Left lung (tissue), 4 donors: ENCODE measurements at regions not wholly inside any gene's neighbourhood (a gene's known extent, or its start where the extent isn't known, plus 50 kb on each side); places are given as distances from the start of the nearest gene placed in this dataset.

ENCODE experiments used
- ATAC-seq: fragments of 200-7000 bp; cut with Tn5 transposase; one replicate; pipeline ENCODE4 v1.9.1; 2020; ENCODE audit warnings: moderate library complexity
- DNase-seq, 4 donors: peaks; one replicate each; pipeline ENCODE4 v3.0.0-alpha.2; 2013 to 2020
- H3K27ac ChIP-seq, 2 donors: fragments of 200-600 bp; sonication (generic) in 1 of 2; one replicate each; pipeline versions ENCODE4 v1.5.0 to v1.8.0; 2020 to 2021
- H3K27me3 ChIP-seq, 2 donors: fragments of 200-600 bp; sonication (generic) in 1 of 2; one replicate each; pipeline versions ENCODE4 v1.5.0 to v1.8.0; 2020 to 2021
- H3K36me3 ChIP-seq, 2 donors: fragments of 200-600 bp; sonication (generic) in 1 of 2; one replicate each; pipeline versions ENCODE4 v1.5.0 to v1.8.0; 2020 to 2021
- H3K4me1 ChIP-seq, 2 donors: fragments of 200-600 bp; one replicate each; pipeline ENCODE4 v1.8.0; 2021
- H3K4me3 ChIP-seq, 2 donors: fragments of 200-600 bp; sonication (generic) in 1 of 2; one replicate each; pipeline versions ENCODE4 v1.5.0 to v1.8.0; 2020 to 2021; ENCODE audit warnings: mild to moderate bottlenecking in 1 of 2
- H3K9me3 ChIP-seq, 2 donors: fragments of 200-600 bp; sonication (generic) in 1 of 2; one replicate each; pipeline versions ENCODE4 v1.5.0 to v1.8.0; 2020 to 2021
- intact Hi-C, 2 donors: fragments of 100-400 bp; cut with DNase I; formaldehyde crosslinking; loops; one replicate each; pipeline versions ENCODE4 v1.11.2 to v1.14.2; 2022
- TF ChIP-seq, protein P1 (sequence below), 2 donors: fragments of 200-600 bp; sonication (generic) in 1 of 2; IDR thresholded peaks; one replicate each; pipeline versions ENCODE4 v1.5.0 to v1.8.0; 2021; ENCODE audit warnings: antibody characterized with exemption in 2 of 2
- donor health status: DM: no; HTN: yes; CAD: no.
- donor health status: DM: no; HTN: no; CAD: no.

DNA sequence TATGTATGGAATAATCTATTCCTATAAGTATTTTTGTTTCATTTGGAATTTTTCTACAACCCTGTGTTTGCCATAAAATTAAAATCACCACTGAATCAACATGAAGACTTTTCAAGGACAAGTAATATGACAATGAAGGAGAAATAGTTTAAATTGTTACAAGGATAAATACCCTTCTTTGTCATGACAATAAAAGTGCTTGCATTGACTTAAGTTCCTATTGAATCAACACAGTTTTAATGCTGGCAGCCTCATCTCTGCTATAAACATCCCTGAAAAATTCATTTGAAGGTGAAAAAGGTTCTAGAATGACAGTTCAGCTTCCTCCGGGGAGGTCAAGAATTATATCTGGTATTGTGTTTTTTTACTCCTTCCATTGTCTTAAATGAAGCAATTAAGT, 1105.1 kb upstream of the CDH9 start:
- no peaks in the 10 kb centered on the region for H3K4me1 ChIP-seq
- no peak overlapping the region for H3K4me3 ChIP-seq
- no peaks in the 10 kb centered on the region for H3K27me3 ChIP-seq
- TF ChIP-seq, protein P1, sequence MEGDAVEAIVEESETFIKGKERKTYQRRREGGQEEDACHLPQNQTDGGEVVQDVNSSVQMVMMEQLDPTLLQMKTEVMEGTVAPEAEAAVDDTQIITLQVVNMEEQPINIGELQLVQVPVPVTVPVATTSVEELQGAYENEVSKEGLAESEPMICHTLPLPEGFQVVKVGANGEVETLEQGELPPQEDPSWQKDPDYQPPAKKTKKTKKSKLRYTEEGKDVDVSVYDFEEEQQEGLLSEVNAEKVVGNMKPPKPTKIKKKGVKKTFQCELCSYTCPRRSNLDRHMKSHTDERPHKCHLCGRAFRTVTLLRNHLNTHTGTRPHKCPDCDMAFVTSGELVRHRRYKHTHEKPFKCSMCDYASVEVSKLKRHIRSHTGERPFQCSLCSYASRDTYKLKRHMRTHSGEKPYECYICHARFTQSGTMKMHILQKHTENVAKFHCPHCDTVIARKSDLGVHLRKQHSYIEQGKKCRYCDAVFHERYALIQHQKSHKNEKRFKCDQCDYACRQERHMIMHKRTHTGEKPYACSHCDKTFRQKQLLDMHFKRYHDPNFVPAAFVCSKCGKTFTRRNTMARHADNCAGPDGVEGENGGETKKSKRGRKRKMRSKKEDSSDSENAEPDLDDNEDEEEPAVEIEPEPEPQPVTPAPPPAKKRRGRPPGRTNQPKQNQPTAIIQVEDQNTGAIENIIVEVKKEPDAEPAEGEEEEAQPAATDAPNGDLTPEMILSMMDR (IDR thresholded peaks at IDR 0.05): no peak
- no peaks in the 10 kb centered on the region for H3K36me3 ChIP-seq
- no peak for DNase-seq
- H3K9me3 ChIP-seq: peaks cover 0 to 10% of the 10 kb centered on the region in 2 donors
- intact Hi-C loops: no loop called here
- no peak overlapping the region for H3K27ac ChIP-seq
- no peak for ATAC-seq

DNA sequence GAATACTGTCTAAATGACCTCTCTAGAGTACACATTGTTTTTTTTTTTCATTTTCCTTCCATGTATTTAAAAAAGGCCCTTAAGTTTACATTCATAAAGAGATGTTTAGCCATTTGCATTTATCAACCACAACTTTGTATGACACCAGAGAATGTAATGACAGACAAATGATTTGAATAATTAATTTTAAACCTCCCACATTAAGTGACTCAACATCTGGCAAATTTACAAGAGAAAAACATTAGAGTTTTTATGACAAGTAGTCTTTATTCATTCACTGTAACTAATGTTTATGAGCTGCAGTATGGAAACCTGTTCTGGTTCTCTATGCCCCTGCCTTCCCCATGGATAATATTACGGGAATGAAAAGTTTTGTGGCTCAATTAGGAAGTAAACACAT, 1093.8 kb upstream of the CDH9 start:
- TF ChIP-seq, protein P1 (IDR thresholded peaks at IDR 0.05): no peak
- H3K27me3 ChIP-seq: no peaks in the 10 kb centered on the region
- no peaks in the 10 kb centered on the region for H3K36me3 ChIP-seq
- H3K4me1 ChIP-seq: no peaks in the 10 kb centered on the region
- ATAC-seq (no peak), DNase-seq (no peak)
- H3K4me3 ChIP-seq: no peak overlapping the region
- no peak overlapping the region for H3K27ac ChIP-seq
- peaks cover 0 to 8% of the 10 kb centered on the region in 2 donors for H3K9me3 ChIP-seq
- intact Hi-C loops: no loop called here

DNA sequence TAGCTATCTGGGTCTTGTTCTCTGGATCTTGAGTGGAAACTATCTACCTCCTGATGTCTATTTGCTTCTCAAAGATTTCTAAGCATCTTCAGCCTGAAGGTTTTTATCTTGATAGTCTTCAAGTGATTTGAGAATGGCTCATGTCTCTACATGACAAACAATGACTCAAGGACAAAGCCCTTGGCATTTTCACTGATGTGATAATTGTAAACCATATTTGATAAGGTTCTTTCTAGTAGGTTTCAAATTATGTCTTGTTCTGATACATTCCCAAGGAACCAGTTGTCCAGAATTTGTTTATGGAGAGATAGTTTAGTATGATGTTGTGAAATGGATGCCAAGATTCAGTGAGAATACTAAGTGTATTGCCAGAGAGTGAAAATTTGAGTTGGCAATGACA, 1079.3 kb upstream of the CDH9 start:
- ATAC-seq (no peak), DNase-seq (no peak)
- peaks cover 0 to 14% of the 10 kb centered on the region in 2 donors for H3K9me3 ChIP-seq
- no peaks in the 10 kb centered on the region for H3K36me3 ChIP-seq
- no peak overlapping the region for H3K27ac ChIP-seq
- TF ChIP-seq, protein P1 (IDR thresholded peaks at IDR 0.05): no peak
- no peak overlapping the region for H3K4me3 ChIP-seq
- H3K27me3 ChIP-seq: no peaks in the 10 kb centered on the region
- intact Hi-C loops: no loop called here
- H3K4me1 ChIP-seq: no peaks in the 10 kb centered on the region

DNA sequence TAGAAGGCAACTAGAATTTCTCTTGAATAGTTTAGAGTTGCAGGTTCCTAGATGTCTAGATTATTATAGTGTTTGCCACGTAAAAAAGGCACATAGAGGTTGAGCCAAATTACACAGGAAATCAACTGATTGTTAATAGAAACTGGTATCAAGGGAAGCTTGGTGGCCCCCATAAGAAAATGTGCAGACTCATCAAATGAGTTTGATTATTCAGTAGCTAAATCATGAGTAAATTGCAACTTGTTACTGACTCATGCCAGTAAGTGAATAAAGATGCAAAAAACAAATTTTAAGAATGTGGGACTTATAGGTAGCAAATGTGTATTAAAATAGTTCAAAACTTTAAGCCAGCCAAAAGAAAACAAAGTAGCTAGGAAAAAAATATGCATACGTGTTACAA, 1078.9 kb upstream of the CDH9 start:
- Histone ChIP-seq H3K4me3 (no peak overlapping the region), H3K9me3 (peaks cover 0 to 14% of the 10 kb centered on the region in 2 donors), H3K27me3 (no peaks in the 10 kb centered on the region), H3K4me1 (no peaks in the 10 kb centered on the region), H3K27ac (no peak overlapping the region), H3K36me3 (no peaks in the 10 kb centered on the region)
- TF ChIP-seq, protein P1 (IDR thresholded peaks at IDR 0.05): no peak
- intact Hi-C loops: no loop called here
- ATAC-seq (no peak), DNase-seq (no peak)

DNA sequence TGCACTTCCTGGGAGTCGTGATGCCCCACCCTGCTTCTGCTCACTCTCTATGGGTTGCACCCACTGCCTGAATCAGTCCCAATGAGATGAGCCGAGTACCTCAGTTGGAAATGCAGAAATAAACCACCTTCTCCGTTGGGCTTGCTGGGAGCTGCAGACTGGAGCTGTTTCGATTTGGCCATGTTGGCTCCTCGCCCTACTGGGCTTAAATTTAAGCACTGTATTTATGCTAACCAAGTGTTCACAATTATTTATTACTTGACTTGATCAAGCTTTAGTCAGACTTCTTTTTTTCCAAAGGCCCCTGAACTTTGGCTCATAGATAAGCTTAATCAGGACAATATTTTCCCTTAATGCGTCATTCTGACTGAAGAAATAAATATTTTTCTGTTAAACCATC, 1072.4 kb upstream of the CDH9 start:
- DNase-seq: no peak
- H3K9me3 ChIP-seq: peaks cover 0 to 3% of the 10 kb centered on the region in 2 donors
- intact Hi-C loops: no loop called here
- H3K27ac ChIP-seq: no peak overlapping the region
- H3K36me3 ChIP-seq: no peaks in the 10 kb centered on the region
- TF ChIP-seq, protein P1 (IDR thresholded peaks at IDR 0.05): no peak
- no peak for ATAC-seq
- H3K4me3 ChIP-seq: no peak overlapping the region
- H3K27me3 ChIP-seq: no peaks in the 10 kb centered on the region
- H3K4me1 ChIP-seq: no peaks in the 10 kb centered on the region
